ENCODE measurements at regions not wholly inside any gene's neighbourhood (a gene's known extent, or its start where the extent isn't known, plus 50 kb on each side); places are given as distances from the start of the nearest gene placed in this dataset.
"Not testable (repeated sequence)": the region's sequence is repeated elsewhere in the genome, so short reads cannot be mapped to it uniquely, and the experiment has no call there.

GRCh38 chr14:105639969-105640931, 113.9 kb downstream of the TMEM121 start:
- TF ChIP-seq CTCF, POLR2A (IDR thresholded peaks at IDR 0.05): not testable (repeated sequence)

Data from body of pancreas (tissue), 4 donors.